ENCODE measurements at regions not wholly inside any gene's neighbourhood (a gene's known extent, or its start where the extent isn't known, plus 50 kb on each side); places are given as distances from the start of the nearest gene placed in this dataset.

DNA sequence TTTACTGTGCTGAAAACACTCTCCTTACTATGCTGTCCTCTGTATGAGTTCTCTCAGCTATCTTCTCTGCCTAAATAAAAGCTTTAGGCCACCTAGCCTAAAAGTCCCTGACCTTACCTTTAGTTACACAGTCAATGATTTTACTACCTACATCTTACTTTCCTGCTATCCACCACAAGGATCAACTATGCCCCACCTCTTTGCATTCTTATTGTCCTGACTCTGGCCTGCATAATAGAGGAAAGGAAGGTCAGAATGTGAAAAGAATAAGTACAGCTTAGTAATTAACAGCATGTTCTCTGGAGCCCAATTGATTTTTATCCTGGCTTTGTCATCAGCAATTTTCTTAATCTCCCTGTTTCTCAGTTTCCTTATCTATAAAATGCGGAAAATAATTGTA lies 1257.8 kb downstream of the RPA4 start:
- no peak overlapping the region for H3K23ac ChIP-seq (ENCODE audit: insufficient read length)
- no peak for DNase-seq (ENCODE audit: low read depth in 1 of 2, low spot score in 2 of 2)
- no peak for TF ChIP-seq CBX8 (IDR thresholded peaks at IDR 0.05; ENCODE audit: borderline replicate concordance, low read depth, low read length)
- no peak for TF ChIP-seq CHD1 (IDR thresholded peaks at IDR 0.05; ENCODE audit: low read depth, low read length)
- no peak for TF ChIP-seq EGR1 (IDR thresholded peaks at IDR 0.05; ENCODE audit: borderline replicate concordance, low read depth, low read length)
- TF ChIP-seq RNF2 (IDR thresholded peaks at IDR 0.05; ENCODE audit: borderline replicate concordance, low read depth, low read length, missing control alignments, poor library complexity, severe bottlenecking), result no peak
- TF ChIP-seq, protein P1, sequence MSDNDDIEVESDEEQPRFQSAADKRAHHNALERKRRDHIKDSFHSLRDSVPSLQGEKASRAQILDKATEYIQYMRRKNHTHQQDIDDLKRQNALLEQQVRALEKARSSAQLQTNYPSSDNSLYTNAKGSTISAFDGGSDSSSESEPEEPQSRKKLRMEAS (IDR thresholded peaks at IDR 0.05), result no peak
- TF ChIP-seq, protein P2, sequence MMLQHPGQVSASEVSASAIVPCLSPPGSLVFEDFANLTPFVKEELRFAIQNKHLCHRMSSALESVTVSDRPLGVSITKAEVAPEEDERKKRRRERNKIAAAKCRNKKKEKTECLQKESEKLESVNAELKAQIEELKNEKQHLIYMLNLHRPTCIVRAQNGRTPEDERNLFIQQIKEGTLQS (IDR thresholded peaks at IDR 0.05; ENCODE audit: insufficient read depth, low read depth, low read length), result no peak
- TF ChIP-seq TEAD4 (IDR thresholded peaks at IDR 0.05; ENCODE audit: low read depth, low read length), result no peak
- no peak for TF ChIP-seq CBX5 (IDR thresholded peaks at IDR 0.05; ENCODE audit: low read depth, low read length)
- no peak for TF ChIP-seq GTF2F1 (IDR thresholded peaks at IDR 0.05; ENCODE audit: borderline replicate concordance, low read depth, low read length)
- no peak for TF ChIP-seq RXRA (IDR thresholded peaks at IDR 0.05; ENCODE audit: insufficient read depth, low read depth, low read length)
- TF ChIP-seq, protein P3, sequence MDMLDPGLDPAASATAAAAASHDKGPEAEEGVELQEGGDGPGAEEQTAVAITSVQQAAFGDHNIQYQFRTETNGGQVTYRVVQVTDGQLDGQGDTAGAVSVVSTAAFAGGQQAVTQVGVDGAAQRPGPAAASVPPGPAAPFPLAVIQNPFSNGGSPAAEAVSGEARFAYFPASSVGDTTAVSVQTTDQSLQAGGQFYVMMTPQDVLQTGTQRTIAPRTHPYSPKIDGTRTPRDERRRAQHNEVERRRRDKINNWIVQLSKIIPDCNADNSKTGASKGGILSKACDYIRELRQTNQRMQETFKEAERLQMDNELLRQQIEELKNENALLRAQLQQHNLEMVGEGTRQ (IDR thresholded peaks at IDR 0.05; ENCODE audit: low read length), result no peak
- TF ChIP-seq POLR2AphosphoS5 (IDR thresholded peaks at IDR 0.05; ENCODE audit: low read depth, low read length), result no peak
- TF ChIP-seq RAD21 (IDR thresholded peaks at IDR 0.05 in 1 of 2, conservative IDR thresholded peaks at IDR 0.05 in 1 of 2; ENCODE audit: low read depth in 2 of 2, low read length in 2 of 2), result no peak

More for the DNA sequence above, 1257.8 kb downstream of the RPA4 start:
- Histone ChIP-seq H3K4ac (replicated peaks; ENCODE audit: insufficient read length, low read depth, low read length) (no peak overlapping the region), H4K20me1 (replicated peaks in 1 of 2; ENCODE audit: control insufficient read depth in 1 of 2, insufficient read depth in 2 of 2, low read length in 2 of 2) (no peaks in the 10 kb centered on the region), H2BK5ac (ENCODE audit: low read depth, low read length) (no peak overlapping the region), H3K18ac (ENCODE audit: extremely low read depth, low read length) (no peak overlapping the region), H3K27me3 (replicated peaks in 1 of 4; ENCODE audit: control insufficient read depth in 3 of 4, extremely low read depth in 1 of 4, insufficient read depth in 3 of 4, low read length in 3 of 4) (no peaks in the 10 kb centered on the region), H2BK20ac (ENCODE audit: low read length) (no peak overlapping the region), H4K5ac (ENCODE audit: insufficient read length, low read depth, low read length) (no peak overlapping the region), H3K4me1 (replicated peaks in 1 of 4; ENCODE audit: control insufficient read depth in 3 of 4, insufficient read depth in 4 of 4, low read length in 3 of 4) (no peaks in the 10 kb centered on the region; a peak in 1 of 7 replicates), H4K8ac (ENCODE audit: extremely low read depth, insufficient read depth, low read length) (no peak overlapping the region), H3K36me3 (ENCODE audit: control insufficient read depth in 2 of 4, insufficient read depth in 4 of 4, low read length in 3 of 4) (no peaks in the 10 kb centered on the region), H3K79me1 (ENCODE audit: low read depth, low read length) (no peaks in the 10 kb centered on the region), H2AK5ac (ENCODE audit: low read depth, low read length) (no peak overlapping the region), H2BK120ac (replicated peaks; ENCODE audit: low read depth, low read length) (no peak overlapping the region), H2AFZ (ENCODE audit: low read length) (no peak overlapping the region), H3K9me3 (ENCODE audit: insufficient read depth in 2 of 2, low read depth in 1 of 2, low read length in 1 of 2) (no peaks in the 10 kb centered on the region; a peak in 1 of 4 replicates), H3K56ac (replicated peaks; ENCODE audit: insufficient read length, low read depth, low read length) (no peak overlapping the region), H2BK15ac (ENCODE audit: low read length) (no peak overlapping the region), H3K27ac (ENCODE audit: low read depth, low read length) (no peak overlapping the region), H3K23me2 (ENCODE audit: low read depth, low read length) (no peaks in the 10 kb centered on the region), H3K14ac (ENCODE audit: insufficient read length) (no peak overlapping the region), H3K79me2 (ENCODE audit: control insufficient read depth in 1 of 2, insufficient read depth in 2 of 2, low read length in 2 of 2) (no peaks in the 10 kb centered on the region), H2BK12ac (ENCODE audit: low read depth, low read length) (no peak overlapping the region), H3K4me2 (ENCODE audit: insufficient read depth in 1 of 2, low read depth in 2 of 2, low read length in 2 of 2) (no peak overlapping the region), H4K91ac (replicated peaks; ENCODE audit: insufficient read length, low read length) (no peak overlapping the region), H3K9ac (replicated peaks in 1 of 4; ENCODE audit: extremely low read depth in 1 of 4, low read depth in 3 of 4, low read length in 3 of 4) (no peak overlapping the region), H3K4me3 (ENCODE audit: extremely low read depth in 1 of 4, insufficient read depth in 2 of 4, low read depth in 3 of 4, low read length in 4 of 4) (no peak overlapping the region)
- ChIA-PET CTCF (ENCODE audit: partially characterized antibody) (no interaction called here), POLR2A (ENCODE audit: partially characterized antibody) (no interaction called here)
- WGBS, 2 experiments (ENCODE audit: extremely low coverage in 1 of 2, insufficient coverage in 1 of 2, insufficient read length in 1 of 2, insufficient replicate concordance in 2 of 2, low coverage in 1 of 2, low lambda C conversion rate in 2 of 2, missing lambda C conversion rate in 1 of 2), result 17% methylated on average over 1 of the region's 1 CpG; no CpG with 5 or more reads in 1 of the 2 experiments
- no peak for FAIRE-seq
